ENCODE measurements at regions not wholly inside any gene's neighbourhood (a gene's known extent, or its start where the extent isn't known, plus 50 kb on each side); places are given as distances from the start of the nearest gene placed in this dataset.

DNA sequence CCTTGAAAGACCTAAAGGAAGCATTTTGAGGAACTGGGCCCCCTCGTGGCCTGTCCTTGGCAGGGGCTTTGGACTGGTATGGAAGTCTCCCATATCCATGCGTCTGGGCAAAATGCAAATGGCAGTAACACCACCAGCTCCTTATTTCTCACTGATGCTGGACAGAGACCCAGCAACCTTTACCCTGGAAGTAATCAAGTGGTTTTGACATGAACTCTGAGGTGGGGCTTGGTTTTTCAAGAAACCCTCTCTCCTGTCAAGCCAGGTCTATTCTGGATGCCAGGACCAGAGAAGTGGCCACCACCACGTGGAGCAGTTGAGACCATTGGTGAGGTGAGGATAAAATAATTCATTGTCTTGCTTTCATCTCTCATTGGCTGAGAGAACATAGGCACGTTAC, 84.4 kb downstream of the OTUD1 start:
- Histone ChIP-seq H3K27me3 (ENCODE audit: control insufficient read depth, insufficient read depth, low read length) (no peaks in the 10 kb centered on the region), H3K4me3 (ENCODE audit: low read depth, low read length) (no peak overlapping the region), H3K9ac (ENCODE audit: low read depth, low read length) (no peak overlapping the region), H3K27ac (ENCODE audit: low read depth, low read length) (no peak overlapping the region), H3K4me1 (ENCODE audit: control insufficient read depth, insufficient read depth, low read length) (no peaks in the 10 kb centered on the region), H3K36me3 (ENCODE audit: control insufficient read depth, insufficient read depth, low read length) (no peaks in the 10 kb centered on the region), H3K9me3 (ENCODE audit: control insufficient read depth, insufficient read depth, low read length) (no peaks in the 10 kb centered on the region)

GRCh38 chr10:23525406-23525805, 86.5 kb downstream of the OTUD1 start:
- no peak overlapping the region for H3K4me3 ChIP-seq (ENCODE audit: low read depth, low read length)
- no peak overlapping the region for H3K27ac ChIP-seq (ENCODE audit: low read depth, low read length)
- H3K36me3 ChIP-seq (ENCODE audit: control insufficient read depth, insufficient read depth, low read length): no peaks in the 10 kb centered on the region
- H3K9me3 ChIP-seq (ENCODE audit: control insufficient read depth, insufficient read depth, low read length): no peaks in the 10 kb centered on the region
- no peaks in the 10 kb centered on the region for H3K4me1 ChIP-seq (ENCODE audit: control insufficient read depth, insufficient read depth, low read length)
- no peak overlapping the region for H3K9ac ChIP-seq (ENCODE audit: low read depth, low read length)
- no peaks in the 10 kb centered on the region for H3K27me3 ChIP-seq (ENCODE audit: control insufficient read depth, insufficient read depth, low read length)

DNA sequence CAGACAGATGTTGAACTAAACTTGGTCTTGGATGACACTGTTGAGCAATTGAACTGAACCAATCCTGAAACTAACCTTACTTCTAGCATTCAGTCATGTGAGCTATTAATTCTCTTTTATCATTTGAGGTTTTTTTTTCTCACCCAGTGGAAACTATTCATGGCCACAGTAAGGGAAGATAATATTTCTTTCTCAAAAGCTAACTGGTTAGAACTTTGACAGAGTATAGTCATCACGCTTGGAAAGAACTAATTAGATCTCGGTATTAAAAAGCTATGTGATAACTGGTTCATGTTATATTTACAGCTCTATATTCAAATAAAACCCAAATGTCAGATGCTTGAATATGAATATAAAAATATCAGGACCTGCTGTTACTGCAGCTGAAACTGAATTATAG, 89.5 kb downstream of the OTUD1 start:
- no peaks in the 10 kb centered on the region for H3K4me1 ChIP-seq (ENCODE audit: control insufficient read depth, insufficient read depth, low read length)
- no peak overlapping the region for H3K4me3 ChIP-seq (ENCODE audit: low read depth, low read length)
- H3K27me3 ChIP-seq (ENCODE audit: control insufficient read depth, insufficient read depth, low read length): no peaks in the 10 kb centered on the region
- H3K36me3 ChIP-seq (ENCODE audit: control insufficient read depth, insufficient read depth, low read length): no peaks in the 10 kb centered on the region
- no peak overlapping the region for H3K9ac ChIP-seq (ENCODE audit: low read depth, low read length)
- no peak overlapping the region for H3K27ac ChIP-seq (ENCODE audit: low read depth, low read length)
- no peaks in the 10 kb centered on the region for H3K9me3 ChIP-seq (ENCODE audit: control insufficient read depth, insufficient read depth, low read length)

DNA sequence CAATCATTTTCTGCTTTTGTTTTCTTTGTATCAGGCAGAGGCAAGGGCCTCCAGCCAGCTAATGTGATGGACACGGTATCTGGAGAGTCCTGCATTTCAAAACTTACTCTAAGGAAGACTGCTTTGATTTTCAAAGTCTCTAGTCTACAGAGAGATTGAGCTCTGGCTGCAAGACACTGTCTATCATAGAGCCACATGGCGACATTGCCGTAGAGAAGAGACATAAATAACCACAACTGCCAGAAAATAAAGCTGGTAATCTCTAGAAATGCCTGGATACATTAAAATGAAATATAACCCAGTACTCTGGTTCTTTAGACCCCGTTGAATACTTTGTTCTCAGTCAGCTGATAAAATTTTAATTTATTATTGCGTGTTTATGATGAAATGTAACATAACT, 90.8 kb downstream of the OTUD1 start:
- no peaks in the 10 kb centered on the region for H3K36me3 ChIP-seq (ENCODE audit: control insufficient read depth, insufficient read depth, low read length)
- H3K9ac ChIP-seq (ENCODE audit: low read depth, low read length): no peak overlapping the region
- no peaks in the 10 kb centered on the region for H3K4me1 ChIP-seq (ENCODE audit: control insufficient read depth, insufficient read depth, low read length)
- H3K27ac ChIP-seq (ENCODE audit: low read depth, low read length): no peak overlapping the region
- no peaks in the 10 kb centered on the region for H3K9me3 ChIP-seq (ENCODE audit: control insufficient read depth, insufficient read depth, low read length)
- no peaks in the 10 kb centered on the region for H3K27me3 ChIP-seq (ENCODE audit: control insufficient read depth, insufficient read depth, low read length)
- no peak overlapping the region for H3K4me3 ChIP-seq (ENCODE audit: low read depth, low read length)

DNA sequence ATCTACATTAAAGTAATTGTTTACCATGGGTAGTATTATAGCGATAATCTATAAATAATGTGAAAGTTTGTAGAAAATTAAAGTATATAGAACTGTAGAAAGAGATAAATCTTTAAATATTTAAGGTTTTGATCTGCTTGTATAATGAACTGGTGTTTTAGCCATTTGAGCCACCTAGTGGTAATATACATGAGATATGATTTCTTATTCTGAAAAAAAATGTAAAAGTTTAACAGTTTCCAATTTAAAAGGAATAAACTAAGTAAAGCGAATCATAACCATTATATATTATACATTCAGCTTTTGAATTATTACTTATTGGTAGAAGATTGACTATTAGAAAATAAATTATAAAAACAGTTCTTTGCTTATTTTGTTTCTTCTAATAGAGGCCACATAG, 91.2 kb downstream of the OTUD1 start:
- H3K4me1 ChIP-seq (ENCODE audit: control insufficient read depth, insufficient read depth, low read length): no peaks in the 10 kb centered on the region
- no peak overlapping the region for H3K4me3 ChIP-seq (ENCODE audit: low read depth, low read length)
- H3K36me3 ChIP-seq (ENCODE audit: control insufficient read depth, insufficient read depth, low read length): no peaks in the 10 kb centered on the region
- H3K27ac ChIP-seq (ENCODE audit: low read depth, low read length): no peak overlapping the region
- no peaks in the 10 kb centered on the region for H3K9me3 ChIP-seq (ENCODE audit: control insufficient read depth, insufficient read depth, low read length)
- no peaks in the 10 kb centered on the region for H3K27me3 ChIP-seq (ENCODE audit: control insufficient read depth, insufficient read depth, low read length)
- no peak overlapping the region for H3K9ac ChIP-seq (ENCODE audit: low read depth, low read length)

GRCh38 chr10:23533212-23533611, 94.3 kb downstream of the OTUD1 start:
- no peaks in the 10 kb centered on the region for H3K4me1 ChIP-seq (ENCODE audit: control insufficient read depth, insufficient read depth, low read length)
- H3K4me3 ChIP-seq (ENCODE audit: low read depth, low read length): no peak overlapping the region
- H3K9ac ChIP-seq (ENCODE audit: low read depth, low read length): no peak overlapping the region
- H3K27ac ChIP-seq (ENCODE audit: low read depth, low read length): no peak overlapping the region
- H3K27me3 ChIP-seq (ENCODE audit: control insufficient read depth, insufficient read depth, low read length): no peaks in the 10 kb centered on the region
- H3K36me3 ChIP-seq (ENCODE audit: control insufficient read depth, insufficient read depth, low read length): no peaks in the 10 kb centered on the region
- no peaks in the 10 kb centered on the region for H3K9me3 ChIP-seq (ENCODE audit: control insufficient read depth, insufficient read depth, low read length)

- Histone ChIP-seq H3K4me3 (ENCODE audit: low read depth, low read length) (no peak overlapping the region), H3K9me3 (ENCODE audit: control insufficient read depth, insufficient read depth, low read length) (no peaks in the 10 kb centered on the region), H3K27me3 (ENCODE audit: control insufficient read depth, insufficient read depth, low read length) (no peaks in the 10 kb centered on the region), H3K9ac (ENCODE audit: low read depth, low read length) (no peak overlapping the region), H3K4me1 (ENCODE audit: control insufficient read depth, insufficient read depth, low read length) (no peaks in the 10 kb centered on the region), H3K36me3 (ENCODE audit: control insufficient read depth, insufficient read depth, low read length) (no peaks in the 10 kb centered on the region), H3K27ac (ENCODE audit: low read depth, low read length) (no peak overlapping the region)
Measured at GRCh38 chr10:23534326-23534725, 95.5 kb downstream of the OTUD1 start.

GRCh38 chr10:23534761-23535160, 95.9 kb downstream of the OTUD1 start:
- no peaks in the 10 kb centered on the region for H3K9me3 ChIP-seq (ENCODE audit: control insufficient read depth, insufficient read depth, low read length)
- H3K9ac ChIP-seq (ENCODE audit: low read depth, low read length): no peak overlapping the region
- no peaks in the 10 kb centered on the region for H3K4me1 ChIP-seq (ENCODE audit: control insufficient read depth, insufficient read depth, low read length)
- H3K27ac ChIP-seq (ENCODE audit: low read depth, low read length): no peak overlapping the region
- no peaks in the 10 kb centered on the region for H3K27me3 ChIP-seq (ENCODE audit: control insufficient read depth, insufficient read depth, low read length)
- no peaks in the 10 kb centered on the region for H3K36me3 ChIP-seq (ENCODE audit: control insufficient read depth, insufficient read depth, low read length)
- no peak overlapping the region for H3K4me3 ChIP-seq (ENCODE audit: low read depth, low read length)

GRCh38 chr10:23535381-23535780, 96.5 kb downstream of the OTUD1 start:
- Histone ChIP-seq H3K36me3 (ENCODE audit: control insufficient read depth, insufficient read depth, low read length) (no peaks in the 10 kb centered on the region), H3K27ac (ENCODE audit: low read depth, low read length) (no peak overlapping the region), H3K9ac (ENCODE audit: low read depth, low read length) (no peak overlapping the region), H3K27me3 (ENCODE audit: control insufficient read depth, insufficient read depth, low read length) (no peaks in the 10 kb centered on the region), H3K4me1 (ENCODE audit: control insufficient read depth, insufficient read depth, low read length) (peaks cover 3% of the 10 kb centered on the region), H3K9me3 (ENCODE audit: control insufficient read depth, insufficient read depth, low read length) (no peaks in the 10 kb centered on the region), H3K4me3 (ENCODE audit: low read depth, low read length) (no peak overlapping the region)

DNA sequence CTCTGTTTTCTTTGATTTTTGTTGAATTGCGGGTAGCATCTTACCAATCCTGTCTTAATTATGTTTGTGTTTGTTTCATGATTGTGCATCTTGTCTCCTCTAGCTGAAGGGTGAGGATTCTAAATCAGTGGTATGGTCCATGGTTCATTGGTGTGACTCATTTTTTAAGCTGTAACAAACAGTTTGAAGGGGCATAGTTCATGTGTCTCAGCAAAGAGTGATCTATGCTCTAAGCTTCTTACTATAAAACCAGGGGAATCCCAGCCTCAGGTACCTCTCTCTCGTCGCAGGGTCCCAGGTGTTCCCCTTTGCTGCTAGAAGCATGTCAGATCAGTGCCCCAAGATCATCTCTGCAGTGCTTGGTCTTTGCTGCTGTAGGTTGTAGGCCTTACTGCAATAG, 100.1 kb downstream of the OTUD1 start:
- Histone ChIP-seq H3K27me3 (ENCODE audit: control insufficient read depth, insufficient read depth, low read length) (no peaks in the 10 kb centered on the region), H3K9ac (ENCODE audit: low read depth, low read length) (no peak overlapping the region), H3K9me3 (ENCODE audit: control insufficient read depth, insufficient read depth, low read length) (no peaks in the 10 kb centered on the region), H3K4me3 (ENCODE audit: low read depth, low read length) (no peak overlapping the region), H3K4me1 (ENCODE audit: control insufficient read depth, insufficient read depth, low read length) (peaks cover 7% of the 10 kb centered on the region), H3K36me3 (ENCODE audit: control insufficient read depth, insufficient read depth, low read length) (no peaks in the 10 kb centered on the region), H3K27ac (ENCODE audit: low read depth, low read length) (no peak overlapping the region)

DNA sequence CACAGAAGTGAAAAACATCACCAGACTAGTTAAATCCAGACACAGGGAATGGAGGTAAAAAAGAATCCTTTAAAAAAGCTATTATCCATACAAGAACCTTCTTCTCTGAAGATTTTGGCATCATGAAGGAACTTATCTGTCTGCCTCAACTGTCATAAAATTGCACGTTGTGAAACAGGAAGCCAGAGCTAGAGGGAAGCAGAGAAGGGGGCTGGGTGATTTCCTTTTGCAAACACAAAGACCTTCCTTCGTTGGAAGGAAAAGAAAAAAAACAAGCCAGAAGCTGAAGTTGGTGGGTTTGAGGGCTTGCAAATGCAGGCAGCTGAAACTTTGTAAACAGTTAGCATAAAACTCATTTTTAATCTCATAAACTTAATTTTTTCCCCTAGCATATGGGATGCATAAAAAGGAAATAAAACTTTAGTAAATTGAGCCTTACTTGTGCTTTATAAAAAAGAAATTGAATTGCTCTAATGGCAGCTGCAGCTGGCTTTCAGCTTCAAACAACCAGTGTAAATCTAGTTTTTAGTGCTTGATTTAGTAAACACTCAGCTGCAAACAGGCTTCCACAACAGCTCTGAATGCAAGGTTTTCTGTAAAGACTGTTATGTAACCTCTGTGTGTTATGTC, 101.6 kb downstream of the OTUD1 start:
- H3K36me3 ChIP-seq (ENCODE audit: control insufficient read depth, insufficient read depth, low read length): no peaks in the 10 kb centered on the region
- H3K9me3 ChIP-seq (ENCODE audit: control insufficient read depth, insufficient read depth, low read length): no peaks in the 10 kb centered on the region
- H3K9ac ChIP-seq (ENCODE audit: low read depth, low read length): no peak overlapping the region
- peaks cover 7% of the 10 kb centered on the region for H3K4me1 ChIP-seq (ENCODE audit: control insufficient read depth, insufficient read depth, low read length)
- H3K27me3 ChIP-seq (ENCODE audit: control insufficient read depth, insufficient read depth, low read length): no peaks in the 10 kb centered on the region
- H3K4me3 ChIP-seq (ENCODE audit: low read depth, low read length): no peak overlapping the region
- no peak overlapping the region for H3K27ac ChIP-seq (ENCODE audit: low read depth, low read length)
